ENCODE measurements at regions not wholly inside any gene's neighbourhood (a gene's known extent, or its start where the extent isn't known, plus 50 kb on each side); places are given as distances from the start of the nearest gene placed in this dataset.

DNA sequence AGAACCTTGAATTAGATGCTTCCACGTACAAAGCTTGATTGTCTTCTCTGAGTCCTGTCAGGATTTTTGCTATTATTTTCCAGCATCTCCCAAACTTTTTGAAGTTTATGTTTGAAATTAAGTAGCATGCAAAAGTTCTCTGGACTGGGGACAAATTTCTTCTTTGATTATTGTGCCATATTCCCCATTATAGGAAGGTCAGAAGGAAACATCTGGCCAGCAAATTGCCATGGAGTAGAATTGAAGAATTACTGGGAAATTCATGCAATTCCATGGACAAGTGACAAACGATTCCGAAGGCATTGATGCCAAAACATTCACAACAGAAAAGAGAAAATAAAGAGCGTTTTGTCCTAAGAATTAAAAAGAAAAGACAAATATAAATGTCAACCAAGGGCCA lies 737.2 kb downstream of the CDH11 start:
- dilution Hi-C loops (cut with MboI; ENCODE audit: extremely low pct_ligation_motif_present, low sequenced_read_pairs), result no loop called here
- FAIRE-seq, result no peak
- TF ChIP-seq EZH2 (IDR thresholded peaks at IDR 0.05; ENCODE audit: low read length), result no peak
- TF ChIP-seq CTCF (optimal IDR thresholded peaks at IDR 0.05 in 1 of 3, IDR thresholded peaks at IDR 0.05 in 1 of 3, conservative IDR thresholded peaks at IDR 0.05 in 1 of 3; ENCODE audit: extremely low read depth in 1 of 3, insufficient read depth in 2 of 3, low read length in 3 of 3), result no peak
- no peaks in the 10 kb centered on the region for H3K27me3 ChIP-seq (ENCODE audit: control insufficient read depth, extremely low read depth, insufficient read depth, low read length)
- H3K79me2 ChIP-seq (ENCODE audit: control insufficient read depth, insufficient read depth, low read length), result no peaks in the 10 kb centered on the region
- no peak overlapping the region for H3K4me2 ChIP-seq (ENCODE audit: control insufficient read depth, extremely low read depth, insufficient read depth, low read depth, low read length)
- no peaks in the 10 kb centered on the region for H3K36me3 ChIP-seq (ENCODE audit: control insufficient read depth in 2 of 2, extremely low read depth in 1 of 2, insufficient read depth in 2 of 2, low read length in 2 of 2)
- H3K9me1 ChIP-seq (ENCODE audit: control insufficient read depth, extremely low read depth, insufficient read depth, low read length), result no peaks in the 10 kb centered on the region
- no peaks in the 10 kb centered on the region for H4K20me1 ChIP-seq (ENCODE audit: control insufficient read depth, extremely low read depth, insufficient read depth, low read length)
- H3K27ac ChIP-seq (ENCODE audit: control insufficient read depth, insufficient read depth, low read length), result no peak overlapping the region
- no peak overlapping the region for H3K4me3 ChIP-seq (ENCODE audit: control insufficient read depth in 2 of 3, extremely low read depth in 1 of 3, insufficient read depth in 2 of 3, low read depth in 1 of 3, low read length in 3 of 3)
- no peak overlapping the region for H2AFZ ChIP-seq (ENCODE audit: control insufficient read depth, low read length)
- H3K9me3 ChIP-seq (ENCODE audit: control insufficient read depth, low read depth, low read length), result no peaks in the 10 kb centered on the region
- no peak for DNase-seq (ENCODE audit: low read depth, low spot score)
- H3K4me1 ChIP-seq (ENCODE audit: control insufficient read depth, extremely low read depth, insufficient read depth, low read length), result no peaks in the 10 kb centered on the region
- H3K9ac ChIP-seq (ENCODE audit: control insufficient read depth, extremely low read depth, insufficient read depth, low read length), result no peak overlapping the region

- Histone ChIP-seq H3K27me3 (ENCODE audit: control insufficient read depth, extremely low read depth, insufficient read depth, low read length) (no peaks in the 10 kb centered on the region), H3K9ac (ENCODE audit: control insufficient read depth, extremely low read depth, insufficient read depth, low read length) (no peak overlapping the region), H3K4me2 (ENCODE audit: control insufficient read depth, extremely low read depth, insufficient read depth, low read depth, low read length) (no peak overlapping the region), H3K36me3 (ENCODE audit: control insufficient read depth in 2 of 2, extremely low read depth in 1 of 2, insufficient read depth in 2 of 2, low read length in 2 of 2) (no peaks in the 10 kb centered on the region), H3K4me3 (ENCODE audit: control insufficient read depth in 2 of 3, extremely low read depth in 1 of 3, insufficient read depth in 2 of 3, low read depth in 1 of 3, low read length in 3 of 3) (no peak overlapping the region), H3K27ac (ENCODE audit: control insufficient read depth, insufficient read depth, low read length) (no peak overlapping the region), H3K79me2 (ENCODE audit: control insufficient read depth, insufficient read depth, low read length) (no peaks in the 10 kb centered on the region), H2AFZ (ENCODE audit: control insufficient read depth, low read length) (no peak overlapping the region), H4K20me1 (ENCODE audit: control insufficient read depth, extremely low read depth, insufficient read depth, low read length) (no peaks in the 10 kb centered on the region), H3K9me3 (ENCODE audit: control insufficient read depth, low read depth, low read length) (no peaks in the 10 kb centered on the region), H3K9me1 (ENCODE audit: control insufficient read depth, extremely low read depth, insufficient read depth, low read length) (no peaks in the 10 kb centered on the region), H3K4me1 (ENCODE audit: control insufficient read depth, extremely low read depth, insufficient read depth, low read length) (no peaks in the 10 kb centered on the region)
- DNase-seq (ENCODE audit: low read depth, low spot score), result no peak
- TF ChIP-seq CTCF (optimal IDR thresholded peaks at IDR 0.05 in 1 of 3, IDR thresholded peaks at IDR 0.05 in 1 of 3, conservative IDR thresholded peaks at IDR 0.05 in 1 of 3; ENCODE audit: extremely low read depth in 1 of 3, insufficient read depth in 2 of 3, low read length in 3 of 3), result no peak
- no peak for TF ChIP-seq EZH2 (IDR thresholded peaks at IDR 0.05; ENCODE audit: low read length)
- dilution Hi-C loops (cut with MboI; ENCODE audit: extremely low pct_ligation_motif_present, low sequenced_read_pairs), result no loop called here
- no peak for FAIRE-seq
Measured at GRCh38 chr16:64381979-64382378, 739.9 kb downstream of the CDH11 start.

Data from keratinocyte (primary cell).